Thyroid gland (tissue), 4 donors: ENCODE measurements at regions not wholly inside any gene's neighbourhood (a gene's known extent, or its start where the extent isn't known, plus 50 kb on each side); places are given as distances from the start of the nearest gene placed in this dataset.

Source experiments
- DNase-seq, 2 donors: peaks; one replicate each; pipeline ENCODE4 v3.0.0-alpha.2; 2019
- H3K27ac ChIP-seq, 3 donors: fragments of 200-600 bp; sonication (generic); 1 replicate in 2 of 3; 2 replicates in 1 of 3; pipeline ENCODE4 v1.5.1; 2016 to 2019; ENCODE audit warnings: mild to moderate bottlenecking in 1 of 3, moderate library complexity in 1 of 3
- H3K27me3 ChIP-seq: fragments of 200-600 bp; sonication (generic); one replicate; pipeline ENCODE4 v1.5.1; 2019
- H3K36me3 ChIP-seq, 2 donors: fragments of 200-600 bp; sonication (generic); one replicate each; pipeline ENCODE4 v1.5.1; 2016 to 2019
- H3K4me1 ChIP-seq, 2 donors: fragments of 200-600 bp; sonication (generic); one replicate each; pipeline ENCODE4 v1.5.1; 2017 to 2019
- H3K4me3 ChIP-seq, 3 donors: fragments of 200-600 bp; sonication (generic); replicated peaks in 1 of 3; 1 replicate in 2 of 3; 2 replicates in 1 of 3; pipeline ENCODE4 v1.5.1; 2016; ENCODE audit warnings: mild to moderate bottlenecking in 1 of 3
- H3K9me3 ChIP-seq: fragments of 200-600 bp; sonication (generic); one replicate; pipeline ENCODE4 v1.5.1; 2017
- CTCF ChIP-seq, 6 experiments: fragments of 200-600 bp in 3 of 6; fragments of 450-650 bp in 3 of 6; sonication (generic) in 3 of 6; IDR thresholded peaks; one replicate each; pipeline ENCODE4 v1.5.1; 2016 to 2019; ENCODE audit warnings: antibody characterized with exemption in 6 of 6, mild to moderate bottlenecking in 2 of 6, inconsistent platforms in 1 of 6, moderate library complexity in 1 of 6
- POLR2A ChIP-seq, 2 donors: fragments of 450-650 bp; IDR thresholded peaks; one replicate each; pipeline ENCODE4 v1.6.1; 2017; ENCODE audit warnings: antibody characterized with exemption in 2 of 2, mild to moderate bottlenecking in 2 of 2, moderate library complexity in 1 of 2
- WGBS, 2 donors: methylation state at CpG; one replicate each; pipeline ENCODE4 v1.1.5; 2017; 5-methylcytosine and 5-hydroxymethylcytosine counted together
- intact Hi-C: fragments of 100-400 bp; cut with DNase I; formaldehyde crosslinking; loops from one replicate; pipeline ENCODE4 v1.15.1; 2023

- TF ChIP-seq POLR2A (IDR thresholded peaks at IDR 0.05) (no peak), CTCF (IDR thresholded peaks at IDR 0.05) (no peak)
- Histone ChIP-seq H3K4me1 (no peaks in the 10 kb centered on the region), H3K27me3 (no peaks in the 10 kb centered on the region), H3K4me3 (no peak overlapping the region), H3K36me3 (no peaks in the 10 kb centered on the region), H3K27ac (no peak overlapping the region), H3K9me3 (no peaks in the 10 kb centered on the region)
- intact Hi-C loops = no loop called here
- DNase-seq = no peak
- 82 to 86% methylated on average over 6 of the region's 6 CpGs for WGBS, 2 donors
Measured at GRCh38 chr16:79419148-79419547, 181.4 kb downstream of the MAF start.

DNA sequence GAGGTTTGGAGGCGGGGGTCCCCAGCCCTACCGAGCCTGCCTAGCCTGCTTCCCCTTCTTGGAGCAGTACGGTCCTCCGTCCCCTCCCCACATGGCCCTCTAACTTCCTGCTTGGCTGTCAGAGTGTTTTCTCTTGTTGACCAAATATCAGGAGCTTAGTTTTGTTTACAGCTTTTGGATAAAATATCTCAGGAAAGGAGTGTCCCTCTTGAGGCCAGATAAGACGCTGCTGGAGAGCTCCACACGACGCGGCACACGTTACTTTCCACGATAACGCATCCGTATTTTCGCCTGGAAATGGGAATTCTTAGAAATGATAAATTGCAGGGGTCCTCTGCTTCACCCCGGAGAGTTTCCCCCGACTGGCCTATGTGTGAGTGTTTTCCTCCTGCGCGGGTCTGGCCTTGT, 182.9 kb downstream of the MAF start:
- no peak overlapping the region for H3K4me3 ChIP-seq
- intact Hi-C loops = no loop called here
- H3K27ac ChIP-seq = no peak overlapping the region
- no peaks in the 10 kb centered on the region for H3K27me3 ChIP-seq
- H3K9me3 ChIP-seq = no peaks in the 10 kb centered on the region
- 63 to 65% methylated on average over 17 of the region's 17 CpGs for WGBS, 2 donors
- DNase-seq = no peak
- no peaks in the 10 kb centered on the region for H3K36me3 ChIP-seq
- no peaks in the 10 kb centered on the region for H3K4me1 ChIP-seq
- TF ChIP-seq POLR2A (IDR thresholded peaks at IDR 0.05) (no peak), CTCF (IDR thresholded peaks at IDR 0.05) (no peak)

GRCh38 chr16:79415983-79416640, 184.4 kb downstream of the MAF start:
- no peak overlapping the region for H3K4me3 ChIP-seq

GRCh38 chr16:79412783-79413225, 187.7 kb downstream of the MAF start:
- Histone ChIP-seq H3K36me3 (no peaks in the 10 kb centered on the region), H3K9me3 (no peaks in the 10 kb centered on the region), H3K27ac (no peak overlapping the region), H3K27me3 (no peaks in the 10 kb centered on the region), H3K4me1 (no peaks in the 10 kb centered on the region), H3K4me3 (no peak overlapping the region)
- no peak for DNase-seq
- TF ChIP-seq CTCF (IDR thresholded peaks at IDR 0.05) (no peak), POLR2A (IDR thresholded peaks at IDR 0.05) (no peak)
- 84 to 92% methylated on average over 3 of the region's 3 CpGs for WGBS, 2 donors
- intact Hi-C loops = no loop called here

More at GRCh38 chr16:79415983-79416640, 184.4 kb downstream of the MAF start:
- no peak for DNase-seq
- Histone ChIP-seq H3K9me3 (no peaks in the 10 kb centered on the region), H3K4me1 (no peaks in the 10 kb centered on the region), H3K36me3 (no peaks in the 10 kb centered on the region), H3K27ac (no peak overlapping the region), H3K27me3 (no peaks in the 10 kb centered on the region)
- intact Hi-C loops = no loop called here
- WGBS, 2 donors = 94 to 95% methylated on average over 12 of the region's 12 CpGs
- TF ChIP-seq POLR2A (IDR thresholded peaks at IDR 0.05) (no peak), CTCF (IDR thresholded peaks at IDR 0.05) (no peak)

DNA sequence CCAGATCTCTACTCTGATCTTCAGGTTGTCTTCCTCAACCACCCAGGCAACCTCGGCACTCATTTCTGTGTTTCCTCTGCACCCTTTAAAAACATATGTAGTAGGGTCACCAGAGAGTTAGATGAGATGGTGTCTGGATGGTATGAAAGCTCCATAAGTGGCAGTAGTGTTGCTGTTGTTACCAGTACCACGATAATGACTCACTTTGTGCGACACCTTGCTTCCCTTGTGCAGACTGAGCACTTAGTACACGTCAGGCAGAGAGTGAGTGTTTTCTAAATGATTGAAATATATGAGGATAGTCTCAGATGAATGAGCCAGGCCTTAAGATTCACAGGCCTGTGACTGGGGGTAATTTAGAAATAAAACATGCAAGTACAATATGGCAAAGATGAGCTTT, 188.7 kb downstream of the MAF start:
- TF ChIP-seq CTCF (IDR thresholded peaks at IDR 0.05) (no peak), POLR2A (IDR thresholded peaks at IDR 0.05) (no peak)
- H3K27ac ChIP-seq = no peak overlapping the region
- no peaks in the 10 kb centered on the region for H3K27me3 ChIP-seq
- no peaks in the 10 kb centered on the region for H3K4me1 ChIP-seq
- intact Hi-C loops = no loop called here
- no peak for DNase-seq
- H3K4me3 ChIP-seq = no peak overlapping the region
- 84 to 94% methylated on average over 4 of the region's 4 CpGs for WGBS, 2 donors
- no peaks in the 10 kb centered on the region for H3K36me3 ChIP-seq
- no peaks in the 10 kb centered on the region for H3K9me3 ChIP-seq
